ENCODE measurements at regions not wholly inside any gene's neighbourhood (a gene's known extent, or its start where the extent isn't known, plus 50 kb on each side); places are given as distances from the start of the nearest gene placed in this dataset.

GRCh38 chr21:19013916-19014315 lies 610.3 kb upstream of the TMPRSS15 start (continued):
- TF ChIP-seq NFE2L1 (tag; IDR thresholded peaks at IDR 0.05; ENCODE audit: borderline replicate concordance, low read depth) (no peak), ZKSCAN1 (IDR thresholded peaks at IDR 0.05; ENCODE audit: low read depth, low read length) (no peak), E2F6 (IDR thresholded peaks at IDR 0.05; ENCODE audit: borderline replicate concordance in 1 of 2, extremely low read depth in 1 of 2, insufficient read depth in 1 of 2, insufficient read length in 1 of 2, low read depth in 1 of 2, low read length in 1 of 2, poor library complexity in 1 of 2, severe bottlenecking in 1 of 2) (no peak), ZNF41 (CRISPR knock-in tag; conservative IDR thresholded peaks at IDR 0.05) (no peak), TRIM25 (IDR thresholded peaks at IDR 0.05; ENCODE audit: borderline replicate concordance) (no peak), TAL1 (IDR thresholded peaks at IDR 0.05) (no peak), PHB (CRISPR knock-in tag; IDR thresholded peaks at IDR 0.05) (no peak), SRSF3 (IDR thresholded peaks at IDR 0.05; ENCODE audit: insufficient read depth, low read length) (no peak)
- TF ChIP-seq, protein P1, sequence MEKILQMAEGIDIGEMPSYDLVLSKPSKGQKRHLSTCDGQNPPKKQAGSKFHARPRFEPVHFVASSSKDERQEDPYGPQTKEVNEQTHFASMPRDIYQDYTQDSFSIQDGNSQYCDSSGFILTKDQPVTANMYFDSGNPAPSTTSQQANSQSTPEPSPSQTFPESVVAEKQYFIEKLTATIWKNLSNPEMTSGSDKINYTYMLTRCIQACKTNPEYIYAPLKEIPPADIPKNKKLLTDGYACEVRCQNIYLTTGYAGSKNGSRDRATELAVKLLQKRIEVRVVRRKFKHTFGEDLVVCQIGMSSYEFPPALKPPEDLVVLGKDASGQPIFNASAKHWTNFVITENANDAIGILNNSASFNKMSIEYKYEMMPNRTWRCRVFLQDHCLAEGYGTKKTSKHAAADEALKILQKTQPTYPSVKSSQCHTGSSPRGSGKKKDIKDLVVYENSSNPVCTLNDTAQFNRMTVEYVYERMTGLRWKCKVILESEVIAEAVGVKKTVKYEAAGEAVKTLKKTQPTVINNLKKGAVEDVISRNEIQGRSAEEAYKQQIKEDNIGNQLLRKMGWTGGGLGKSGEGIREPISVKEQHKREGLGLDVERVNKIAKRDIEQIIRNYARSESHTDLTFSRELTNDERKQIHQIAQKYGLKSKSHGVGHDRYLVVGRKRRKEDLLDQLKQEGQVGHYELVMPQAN (IDR thresholded peaks at IDR 0.05; ENCODE audit: borderline replicate concordance): no peak

All from K562 (cell line).